WERI-Rb-1 (cell line): ENCODE measurements at regions not wholly inside any gene's neighbourhood (a gene's known extent, or its start where the extent isn't known, plus 50 kb on each side); places are given as distances from the start of the nearest gene placed in this dataset.
A peak's percentile ranks its signal among the peaks of the same experiment; 100 is the strongest.

Source experiments
- DNase-seq: peaks from one replicate; pipeline ENCODE4 v3.0.0-alpha.2; 2020
- H3K27ac ChIP-seq: fragments of 250-450 bp; sonication (Bioruptor Pico); 2 replicates; pipeline ENCODE4 v1.5.1; 2020; ENCODE audit warnings: mild to moderate bottlenecking, moderate library complexity
- H3K27me3 ChIP-seq: fragments of 250-450 bp; sonication (Bioruptor Pico); 2 replicates; pipeline ENCODE4 v1.5.1; 2021; ENCODE audit warnings: mild to moderate bottlenecking, low read depth, moderate library complexity; ENCODE audit not compliant: insufficient read depth, severe bottlenecking
- H3K36me3 ChIP-seq: fragments of 250-450 bp; sonication (Bioruptor Pico); 2 replicates; pipeline ENCODE4 v1.5.1; 2020; ENCODE audit warnings: mild to moderate bottlenecking, moderate library complexity
- H3K4me3 ChIP-seq: 2 replicates; pipeline ENCODE4 v1.5.1; 2011; ENCODE audit warnings: low read depth, mild to moderate bottlenecking, control low read depth, low read length
- H3K9me3 ChIP-seq: fragments of 250-450 bp; sonication (Bioruptor Pico); 2 replicates; pipeline ENCODE4 v1.5.1; 2021; ENCODE audit warnings: mild to moderate bottlenecking, moderate library complexity; ENCODE audit not compliant: severe bottlenecking
- TF ChIP-seq, protein P1 (sequence below): IDR thresholded peaks from 2 replicates; pipeline ENCODE4 v1.5.1; 2011; ENCODE audit warnings: low read depth, mild to moderate bottlenecking, control low read depth, inconsistent platforms, low read length

GRCh38 chr17:79505199-79505598, 105.7 kb downstream of the RBFOX3 start:
- H3K27ac ChIP-seq = no peak overlapping the region
- H3K27me3 ChIP-seq = no peaks in the 10 kb centered on the region
- TF ChIP-seq, protein P1, sequence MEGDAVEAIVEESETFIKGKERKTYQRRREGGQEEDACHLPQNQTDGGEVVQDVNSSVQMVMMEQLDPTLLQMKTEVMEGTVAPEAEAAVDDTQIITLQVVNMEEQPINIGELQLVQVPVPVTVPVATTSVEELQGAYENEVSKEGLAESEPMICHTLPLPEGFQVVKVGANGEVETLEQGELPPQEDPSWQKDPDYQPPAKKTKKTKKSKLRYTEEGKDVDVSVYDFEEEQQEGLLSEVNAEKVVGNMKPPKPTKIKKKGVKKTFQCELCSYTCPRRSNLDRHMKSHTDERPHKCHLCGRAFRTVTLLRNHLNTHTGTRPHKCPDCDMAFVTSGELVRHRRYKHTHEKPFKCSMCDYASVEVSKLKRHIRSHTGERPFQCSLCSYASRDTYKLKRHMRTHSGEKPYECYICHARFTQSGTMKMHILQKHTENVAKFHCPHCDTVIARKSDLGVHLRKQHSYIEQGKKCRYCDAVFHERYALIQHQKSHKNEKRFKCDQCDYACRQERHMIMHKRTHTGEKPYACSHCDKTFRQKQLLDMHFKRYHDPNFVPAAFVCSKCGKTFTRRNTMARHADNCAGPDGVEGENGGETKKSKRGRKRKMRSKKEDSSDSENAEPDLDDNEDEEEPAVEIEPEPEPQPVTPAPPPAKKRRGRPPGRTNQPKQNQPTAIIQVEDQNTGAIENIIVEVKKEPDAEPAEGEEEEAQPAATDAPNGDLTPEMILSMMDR = no peak
- no peak overlapping the region for H3K4me3 ChIP-seq
- H3K36me3 ChIP-seq = no peaks in the 10 kb centered on the region
- no peak for DNase-seq
- peaks cover 6% of the 10 kb centered on the region for H3K9me3 ChIP-seq

- Histone ChIP-seq H3K36me3 (no peaks in the 10 kb centered on the region), H3K27me3 (no peaks in the 10 kb centered on the region), H3K9me3 (peaks cover 6% of the 10 kb centered on the region), H3K4me3 (no peak overlapping the region), H3K27ac (peak overlapping the region; percentile 20)
- TF ChIP-seq, protein P1 = peak; percentile 90
- peak; percentile 80 for DNase-seq
These were observed 106.7 kb downstream of the RBFOX3 start for GRCh38 chr17:79504181-79504605.

DNA sequence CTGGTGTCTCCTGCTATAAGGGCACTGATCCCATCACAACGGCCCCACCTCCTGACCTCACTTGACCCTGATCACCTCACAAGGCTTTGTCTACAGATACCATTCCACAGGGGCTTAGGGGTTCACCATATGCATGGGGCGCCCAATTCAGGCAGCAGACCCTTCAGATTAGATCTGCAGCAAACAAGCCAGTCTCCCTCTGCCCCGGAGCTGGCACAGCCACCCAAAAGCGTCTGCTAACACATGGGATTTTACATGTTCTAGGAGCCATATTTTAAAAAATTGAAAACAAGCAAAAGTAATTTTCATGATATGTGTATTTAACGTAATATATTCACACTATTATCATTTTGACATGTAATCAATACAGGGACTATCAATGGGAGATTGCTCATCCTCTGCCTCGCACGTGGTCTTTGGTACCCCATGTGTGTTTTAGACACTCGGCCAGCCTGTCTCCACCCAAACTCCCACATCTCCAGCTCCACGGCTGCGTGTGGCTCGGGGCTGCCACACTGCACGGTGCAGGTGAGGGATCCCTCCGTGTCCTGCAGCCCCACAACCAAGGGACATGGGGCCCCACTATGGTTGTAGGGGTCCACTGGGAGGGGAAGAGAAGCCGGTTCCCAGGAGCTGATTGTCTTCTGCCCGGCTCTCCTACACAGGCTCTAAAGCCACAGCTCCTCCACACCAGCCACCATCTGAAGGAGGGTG, 107.6 kb downstream of the RBFOX3 start:
- peak; percentile 46 for DNase-seq
- TF ChIP-seq, protein P1 = no peak
- H3K27me3 ChIP-seq = no peaks in the 10 kb centered on the region

GRCh38 chr17:79501910-79502309, 108.9 kb downstream of the RBFOX3 start:
- Histone ChIP-seq H3K36me3 (no peaks in the 10 kb centered on the region), H3K27me3 (no peaks in the 10 kb centered on the region), H3K27ac (no peak overlapping the region), H3K4me3 (no peak overlapping the region), H3K9me3 (peaks cover 6% of the 10 kb centered on the region)
- TF ChIP-seq, protein P1 = no peak
- DNase-seq = no peak

More for the DNA sequence above, 107.6 kb downstream of the RBFOX3 start:
- Histone ChIP-seq H3K27ac (no peak overlapping the region; the same call in 1 of the 2 replicates), H3K4me3 (no peak overlapping the region), H3K36me3 (no peaks in the 10 kb centered on the region), H3K9me3 (peaks cover 6% of the 10 kb centered on the region)

DNA sequence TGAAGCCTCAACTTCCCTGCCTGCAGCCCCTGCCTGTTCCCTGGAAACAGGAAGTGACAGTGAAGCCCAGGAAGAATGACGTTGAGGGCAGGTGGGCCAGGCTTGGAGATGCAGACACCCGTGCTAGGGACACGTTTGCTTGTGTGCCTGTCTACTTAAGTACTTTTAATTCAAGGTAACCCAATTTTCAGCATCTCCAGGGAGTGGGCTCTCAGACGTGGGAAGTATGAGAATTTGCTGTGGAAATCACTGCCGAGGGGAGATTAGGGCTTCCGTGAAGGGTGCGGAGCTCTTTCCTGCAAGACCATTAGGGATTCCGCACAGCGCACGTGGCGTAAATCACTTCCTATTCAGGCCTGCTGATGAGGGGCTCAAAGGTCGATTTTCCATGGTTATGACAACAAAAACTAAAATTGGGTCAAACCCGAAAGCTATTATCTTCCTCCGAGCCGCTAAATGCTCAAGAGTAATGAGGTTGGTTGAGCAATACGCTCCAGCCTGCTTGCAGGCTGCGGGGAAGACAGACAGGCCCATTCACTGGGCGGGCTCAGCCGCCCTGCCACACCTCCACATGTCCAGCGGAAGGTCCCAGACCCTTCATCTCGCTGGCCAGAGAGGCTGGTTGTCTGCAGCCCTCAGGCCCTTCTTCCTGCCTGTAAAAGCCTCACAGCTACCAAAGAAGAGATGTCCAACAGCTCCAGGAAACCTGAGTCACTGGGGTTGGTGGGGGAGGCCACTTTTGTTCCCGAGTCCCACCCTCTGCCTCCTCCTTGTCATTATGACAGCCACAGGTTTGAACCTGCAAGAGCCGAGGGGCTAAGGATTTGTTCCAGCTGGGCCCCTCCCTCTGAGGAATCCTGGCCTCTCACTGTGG, 109.9 kb downstream of the RBFOX3 start:
- no peak overlapping the region for H3K4me3 ChIP-seq
- H3K9me3 ChIP-seq = peaks cover 6% of the 10 kb centered on the region
- no peaks in the 10 kb centered on the region for H3K36me3 ChIP-seq
- TF ChIP-seq, protein P1 = no peak
- H3K27ac ChIP-seq = no peak overlapping the region
- no peaks in the 10 kb centered on the region for H3K27me3 ChIP-seq
- no peak for DNase-seq
